Fibroblast of lung (primary cell): ENCODE measurements at regions not wholly inside any gene's neighbourhood (a gene's known extent, or its start where the extent isn't known, plus 50 kb on each side); places are given as distances from the start of the nearest gene placed in this dataset.

Experiments used
- DNase-seq, 2 donors: peaks; one replicate each; pipeline versions ENCODE4 v3.0.0 to v3.0.0-alpha.2; 2010; ENCODE audit warnings: low read depth in 2 of 2
- H2AFZ ChIP-seq: 2 replicates; pipeline ENCODE4 v1.5.1; 2012; ENCODE audit warnings: low read length, control low read depth, inconsistent platforms
- H3K27ac ChIP-seq: 2 replicates; pipeline ENCODE4 v1.5.1; 2011; ENCODE audit warnings: low read length, control low read depth; ENCODE audit not compliant: insufficient read depth
- H3K27me3 ChIP-seq: 2 replicates; pipeline ENCODE4 v1.5.1; 2011; ENCODE audit warnings: mild to moderate bottlenecking, low read length; ENCODE audit not compliant: control insufficient read depth, insufficient read depth
- H3K36me3 ChIP-seq: 2 replicates; pipeline ENCODE4 v1.5.1; 2011; ENCODE audit warnings: low read length; ENCODE audit not compliant: control insufficient read depth, insufficient read depth
- H3K4me1 ChIP-seq: 2 replicates; pipeline ENCODE4 v1.5.1; 2011; ENCODE audit warnings: low read length; ENCODE audit not compliant: control insufficient read depth, insufficient read depth; ENCODE audit errors: extremely low read depth
- H3K4me2 ChIP-seq: 2 replicates; pipeline ENCODE4 v1.5.1; 2011; ENCODE audit warnings: low read length, control low read depth; ENCODE audit not compliant: insufficient read depth; ENCODE audit errors: extremely low read depth
- H3K4me3 ChIP-seq, 4 experiments: fragments of 200-600 bp in 1 of 4; sonication (generic) in 1 of 4; replicated peaks in 1 of 4; 2 replicates each; pipeline ENCODE4 v1.5.1; 2011 to 2016; ENCODE audit warnings: low read length in 4 of 4, low read depth in 3 of 4, mild to moderate bottlenecking in 3 of 4, control low read depth in 2 of 4, inconsistent platforms in 1 of 4, mixed read lengths in 1 of 4; ENCODE audit not compliant: insufficient read depth in 1 of 4; ENCODE audit errors: control extremely low read depth in 1 of 4
- H3K79me2 ChIP-seq: 2 replicates; pipeline ENCODE4 v1.5.1; 2012; ENCODE audit warnings: mild to moderate bottlenecking, low read length, inconsistent platforms; ENCODE audit not compliant: control insufficient read depth, insufficient read depth
- H3K9ac ChIP-seq: 2 replicates; pipeline ENCODE4 v1.5.1; 2011; ENCODE audit warnings: mild to moderate bottlenecking, low read length, control low read depth; ENCODE audit not compliant: insufficient read depth
- H3K9me3 ChIP-seq: 2 replicates; pipeline ENCODE4 v1.5.1; 2012; ENCODE audit warnings: low read depth, low read length; ENCODE audit not compliant: control insufficient read depth, insufficient read depth
- H4K20me1 ChIP-seq: 2 replicates; pipeline ENCODE4 v1.5.1; 2011; ENCODE audit warnings: low read length; ENCODE audit not compliant: control insufficient read depth, insufficient read depth; ENCODE audit errors: extremely low read depth
- EZH2 ChIP-seq: IDR thresholded peaks from 2 replicates; pipeline ENCODE4 v1.5.1; 2012; ENCODE audit warnings: low read length, control low read depth, mild to moderate bottlenecking; ENCODE audit errors: missing control alignments
- TF ChIP-seq, protein P1 (sequence below), 2 donors: IDR thresholded peaks in 1 of 2; conservative IDR thresholded peaks in 1 of 2; 1 replicate in 1 of 2; 2 replicates in 1 of 2; pipeline ENCODE4 v1.5.1; 2011 to 2012; ENCODE audit warnings: low read length in 2 of 2, control low read depth in 1 of 2, inconsistent platforms in 1 of 2, low read depth in 1 of 2, mild to moderate bottlenecking in 1 of 2

GRCh38 chr1:90155721-90156487 is 161.0 kb downstream of the ZNF326 start:
- H3K4me3 ChIP-seq = no peak overlapping the region
- no peaks in the 10 kb centered on the region for H3K79me2 ChIP-seq
- no peak for TF ChIP-seq EZH2
- DNase-seq = no peak
- H4K20me1 ChIP-seq = no peaks in the 10 kb centered on the region
- H3K4me2 ChIP-seq = no peak overlapping the region
- no peaks in the 10 kb centered on the region for H3K27me3 ChIP-seq
- H3K36me3 ChIP-seq = no peaks in the 10 kb centered on the region
- no peak overlapping the region for H3K27ac ChIP-seq
- no peak overlapping the region for H2AFZ ChIP-seq
- no peaks in the 10 kb centered on the region for H3K9me3 ChIP-seq
- H3K4me1 ChIP-seq = no peaks in the 10 kb centered on the region
- H3K9ac ChIP-seq = no peak overlapping the region

DNA sequence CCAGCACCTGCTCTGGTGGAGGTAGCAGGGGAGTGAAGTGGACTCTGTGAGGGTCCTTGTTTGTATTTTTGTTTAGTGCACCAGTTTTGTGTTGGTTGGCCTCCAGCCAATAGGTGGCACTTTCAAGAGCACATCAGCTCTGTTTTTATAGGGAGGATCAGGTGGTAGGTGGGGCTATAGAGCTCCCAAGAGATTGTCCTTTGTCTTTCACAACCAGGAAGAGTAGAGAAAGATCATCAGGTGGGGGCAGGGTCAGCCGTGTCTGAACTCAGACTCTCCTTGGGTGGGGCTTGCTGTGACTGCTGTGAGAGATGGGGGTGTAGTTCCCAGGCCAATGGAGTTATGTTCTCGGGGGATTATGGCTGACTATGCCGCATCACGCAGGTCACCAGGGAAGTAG is 159.8 kb downstream of the ZNF326 start:
- H3K27ac ChIP-seq = no peak overlapping the region
- TF ChIP-seq, protein P1, sequence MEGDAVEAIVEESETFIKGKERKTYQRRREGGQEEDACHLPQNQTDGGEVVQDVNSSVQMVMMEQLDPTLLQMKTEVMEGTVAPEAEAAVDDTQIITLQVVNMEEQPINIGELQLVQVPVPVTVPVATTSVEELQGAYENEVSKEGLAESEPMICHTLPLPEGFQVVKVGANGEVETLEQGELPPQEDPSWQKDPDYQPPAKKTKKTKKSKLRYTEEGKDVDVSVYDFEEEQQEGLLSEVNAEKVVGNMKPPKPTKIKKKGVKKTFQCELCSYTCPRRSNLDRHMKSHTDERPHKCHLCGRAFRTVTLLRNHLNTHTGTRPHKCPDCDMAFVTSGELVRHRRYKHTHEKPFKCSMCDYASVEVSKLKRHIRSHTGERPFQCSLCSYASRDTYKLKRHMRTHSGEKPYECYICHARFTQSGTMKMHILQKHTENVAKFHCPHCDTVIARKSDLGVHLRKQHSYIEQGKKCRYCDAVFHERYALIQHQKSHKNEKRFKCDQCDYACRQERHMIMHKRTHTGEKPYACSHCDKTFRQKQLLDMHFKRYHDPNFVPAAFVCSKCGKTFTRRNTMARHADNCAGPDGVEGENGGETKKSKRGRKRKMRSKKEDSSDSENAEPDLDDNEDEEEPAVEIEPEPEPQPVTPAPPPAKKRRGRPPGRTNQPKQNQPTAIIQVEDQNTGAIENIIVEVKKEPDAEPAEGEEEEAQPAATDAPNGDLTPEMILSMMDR (conservative IDR thresholded peaks at IDR 0.05 in 1 of 2, IDR thresholded peaks at IDR 0.05 in 1 of 2; ENCODE audit: low read depth in 1 of 2, low read length in 2 of 2) = no peak
- no peak for TF ChIP-seq EZH2
- H3K4me1 ChIP-seq = no peaks in the 10 kb centered on the region
- H4K20me1 ChIP-seq = no peaks in the 10 kb centered on the region
- H3K36me3 ChIP-seq = no peaks in the 10 kb centered on the region
- H3K79me2 ChIP-seq = no peaks in the 10 kb centered on the region
- H3K9me3 ChIP-seq = no peaks in the 10 kb centered on the region
- no peak overlapping the region for H2AFZ ChIP-seq
- H3K4me3 ChIP-seq = no peak overlapping the region
- no peak overlapping the region for H3K9ac ChIP-seq
- H3K4me2 ChIP-seq = no peak overlapping the region
- H3K27me3 ChIP-seq = no peaks in the 10 kb centered on the region
- DNase-seq = no peak

GRCh38 chr1:90149101-90149500 is 154.2 kb downstream of the ZNF326 start:
- H3K27me3 ChIP-seq = no peaks in the 10 kb centered on the region
- no peak overlapping the region for H3K9ac ChIP-seq
- TF ChIP-seq, protein P1 (conservative IDR thresholded peaks at IDR 0.05 in 1 of 2, IDR thresholded peaks at IDR 0.05 in 1 of 2; ENCODE audit: low read depth in 1 of 2, low read length in 2 of 2) = no peak
- no peak for TF ChIP-seq EZH2
- H3K4me3 ChIP-seq = no peak overlapping the region
- H3K79me2 ChIP-seq = no peaks in the 10 kb centered on the region
- H3K9me3 ChIP-seq = no peaks in the 10 kb centered on the region
- H3K36me3 ChIP-seq = no peaks in the 10 kb centered on the region
- H3K27ac ChIP-seq = no peak overlapping the region
- DNase-seq = no peak
- no peak overlapping the region for H3K4me2 ChIP-seq
- no peak overlapping the region for H2AFZ ChIP-seq
- no peaks in the 10 kb centered on the region for H4K20me1 ChIP-seq
- no peaks in the 10 kb centered on the region for H3K4me1 ChIP-seq
